Activated CD4-positive, CD25-positive, alpha-beta regulatory T cell (primary cell): ENCODE measurements at regions not wholly inside any gene's neighbourhood (a gene's known extent, or its start where the extent isn't known, plus 50 kb on each side); places are given as distances from the start of the nearest gene placed in this dataset.
A peak's percentile ranks its signal among the peaks of the same experiment; 100 is the strongest.
"Not testable (repeated sequence)": the region's sequence is repeated elsewhere in the genome, so short reads cannot be mapped to it uniquely, and the experiment has no call there.

ENCODE experiments used
- DNase-seq, 4 experiments: peaks; one replicate each; lab custom pipeline; 2025; lab: John Stamatoyannopoulos, UW

- no peak for DNase-seq
Measured at GRCh38 chrX:26597981-26598380, 382.0 kb downstream of the MAGEB5 start.

DNA sequence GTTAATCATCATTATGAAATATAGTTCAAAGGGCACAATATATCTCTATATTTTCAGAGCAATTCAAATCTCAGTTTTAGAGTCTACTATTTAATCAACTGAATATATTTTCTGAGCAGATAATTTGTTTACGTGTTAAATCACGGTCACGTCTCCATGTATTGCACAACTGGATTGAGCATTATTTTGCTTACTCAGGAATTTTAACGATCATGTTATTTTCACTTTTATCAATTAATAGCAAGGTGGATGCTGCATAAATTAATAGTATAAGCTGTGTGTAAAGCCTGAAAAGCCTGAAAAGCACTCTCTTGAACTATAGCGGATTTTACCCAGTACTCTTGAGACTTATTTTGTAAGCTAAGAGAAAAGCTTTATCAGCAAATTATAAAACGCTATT is 374.9 kb downstream of the MAGEB5 start:
- DNase-seq = no peak

DNA sequence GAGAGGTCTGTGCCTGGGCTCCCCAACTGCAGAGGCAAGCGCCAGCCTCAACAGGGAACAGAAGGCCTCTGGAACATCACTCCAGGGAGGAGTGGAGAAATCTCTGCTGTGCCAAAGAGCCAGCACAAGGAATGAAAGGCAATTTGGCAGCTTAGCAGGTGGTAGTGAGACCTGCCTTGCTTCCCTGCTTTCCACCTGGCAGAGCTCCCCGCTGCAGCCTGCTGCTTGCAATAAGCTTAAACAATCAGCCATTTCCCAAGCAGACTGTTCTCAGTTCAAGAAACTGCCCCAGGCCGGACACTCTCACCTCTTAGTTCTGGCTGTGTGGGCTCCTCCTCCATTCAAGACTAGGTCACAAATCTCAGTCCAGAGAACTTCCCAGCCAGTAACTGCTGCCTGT is 370.6 kb downstream of the MAGEB5 start:
- no peak for DNase-seq

GRCh38 chrX:26581091-26581490 is 365.1 kb downstream of the MAGEB5 start:
- no peak for DNase-seq

DNA sequence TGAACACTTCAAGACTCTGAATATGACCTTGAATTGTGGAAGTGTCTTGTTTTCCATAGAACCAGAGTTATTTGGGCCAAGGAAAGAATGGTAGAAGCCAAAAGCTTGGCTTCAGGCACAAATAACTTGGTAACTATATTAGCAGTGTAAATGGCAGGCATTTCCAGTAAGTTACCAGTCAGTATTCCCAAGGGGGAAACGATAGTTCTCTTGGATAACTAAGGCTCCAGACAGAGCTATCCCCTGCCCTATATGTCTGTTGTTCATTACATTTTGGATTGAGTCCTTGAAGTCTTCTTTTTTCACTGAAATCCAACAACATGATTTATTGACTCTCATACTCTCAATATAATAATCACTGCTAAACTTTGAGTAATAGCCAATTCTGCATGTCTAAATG is 364.1 kb downstream of the MAGEB5 start:
- no peak for DNase-seq

DNA sequence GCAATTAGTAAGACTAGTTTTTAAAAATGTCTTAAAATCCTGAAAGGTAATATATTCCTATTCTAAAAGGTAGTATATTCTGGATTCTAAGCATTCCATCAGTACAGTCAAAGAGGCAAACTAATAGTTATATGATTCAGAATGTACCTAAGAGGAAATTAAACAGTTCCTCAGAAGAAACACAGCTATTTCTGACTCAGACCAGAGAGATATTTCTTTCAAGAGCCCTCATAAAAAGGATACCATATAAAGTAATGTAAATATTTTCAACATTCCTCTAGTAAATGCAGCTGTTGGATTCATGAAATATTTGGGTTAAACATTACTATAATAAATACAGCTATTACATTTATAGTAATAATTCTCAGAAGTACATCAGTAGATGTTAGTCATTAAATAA is 358.3 kb downstream of the MAGEB5 start:
- DNase-seq = no peak

- DNase-seq = no peak
Measured at GRCh38 chrX:26562156-26562555, 346.2 kb downstream of the MAGEB5 start.

DNA sequence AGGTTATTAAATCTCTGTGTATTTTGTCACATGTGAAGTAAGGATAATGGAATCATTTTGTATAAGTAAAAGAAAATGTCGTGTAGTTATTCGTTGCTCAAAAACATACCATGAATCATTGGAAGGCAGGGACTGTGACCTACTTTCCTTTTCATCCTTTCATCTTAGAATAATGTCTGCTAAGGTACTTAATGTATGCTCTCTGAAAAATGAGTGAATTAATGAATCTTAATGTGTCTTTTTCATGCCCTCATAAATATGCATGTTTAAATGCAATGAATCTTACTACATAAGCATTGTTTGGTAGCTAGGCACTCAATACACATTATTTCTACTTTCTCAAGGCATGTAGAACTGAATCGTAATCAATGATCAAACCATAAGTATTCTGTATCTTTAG is 343.9 kb downstream of the MAGEB5 start:
- no peak for DNase-seq

- peak in 1 of 4 experiments; percentile 0 for DNase-seq
Measured at GRCh38 chrX:26558719-26559386, 342.9 kb downstream of the MAGEB5 start.

- DNase-seq = no peak
Measured at GRCh38 chrX:26557691-26558321, 341.8 kb downstream of the MAGEB5 start.

GRCh38 chrX:26525768-26526167 is 309.8 kb downstream of the MAGEB5 start:
- not testable (repeated sequence) for DNase-seq

DNA sequence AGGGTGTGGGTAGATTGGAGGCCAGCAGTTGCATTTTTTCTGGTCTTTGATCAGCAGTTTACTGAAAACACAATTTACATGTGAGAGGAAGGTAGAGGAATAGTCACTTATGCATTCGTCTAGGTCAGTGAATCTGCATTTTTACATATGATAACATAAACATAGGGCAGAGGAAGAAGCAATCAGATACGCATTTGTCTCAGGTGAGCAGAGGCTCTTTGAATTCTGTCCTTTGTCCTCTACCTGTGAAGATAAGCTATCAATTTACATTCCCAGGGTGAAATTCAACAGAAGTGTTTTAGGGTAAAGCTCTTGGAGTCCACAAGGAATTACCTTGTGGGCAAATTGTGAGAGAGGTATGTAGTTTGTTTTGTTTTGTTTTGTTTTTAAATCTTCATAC is 306.5 kb downstream of the MAGEB5 start:
- DNase-seq = no peak

DNA sequence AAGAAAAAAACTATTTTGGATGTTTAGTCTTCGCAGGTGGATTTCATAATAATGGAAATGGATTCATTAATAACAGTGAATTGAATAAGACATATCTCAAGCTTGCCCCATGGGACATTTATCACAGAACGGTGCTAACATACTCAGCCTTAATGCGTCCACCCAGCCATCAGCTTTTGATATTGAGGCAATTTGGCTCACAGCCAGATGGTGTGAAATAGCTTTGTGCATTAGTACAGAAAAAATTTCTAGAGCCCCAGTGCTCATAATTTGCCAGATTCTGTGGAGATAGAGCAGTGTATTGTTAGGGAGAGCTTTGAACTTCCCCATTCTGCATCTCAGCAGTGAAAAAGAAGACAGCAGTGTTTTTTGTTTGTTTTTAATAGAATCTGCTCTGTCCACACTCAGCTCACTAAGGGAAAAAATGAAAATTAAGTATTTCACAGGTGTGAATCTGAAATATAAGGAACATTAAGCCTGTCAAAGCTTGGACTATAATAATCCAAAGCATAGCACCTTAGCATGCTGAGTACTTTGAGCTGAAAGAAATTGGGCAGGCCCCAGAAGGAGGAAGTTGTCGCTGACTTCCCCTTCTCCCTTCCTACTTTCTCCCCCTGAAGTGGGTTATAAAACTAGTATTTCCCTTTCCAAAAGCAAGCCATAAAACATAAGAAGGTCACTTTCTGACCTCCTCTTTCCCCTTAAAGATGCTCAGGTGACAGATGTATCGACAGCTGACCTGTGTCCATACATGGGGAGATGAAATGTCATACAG is 295.8 kb downstream of the MAGEB5 start:
- DNase-seq = no peak

GRCh38 chrX:26470941-26471340 is 255.0 kb downstream of the MAGEB5 start:
- no peak for DNase-seq

- DNase-seq = no peak
Measured at GRCh38 chrX:26466387-26466786, 250.4 kb downstream of the MAGEB5 start.

- no peak for DNase-seq
Measured at GRCh38 chrX:26445288-26445687, 229.3 kb downstream of the MAGEB5 start.

DNA sequence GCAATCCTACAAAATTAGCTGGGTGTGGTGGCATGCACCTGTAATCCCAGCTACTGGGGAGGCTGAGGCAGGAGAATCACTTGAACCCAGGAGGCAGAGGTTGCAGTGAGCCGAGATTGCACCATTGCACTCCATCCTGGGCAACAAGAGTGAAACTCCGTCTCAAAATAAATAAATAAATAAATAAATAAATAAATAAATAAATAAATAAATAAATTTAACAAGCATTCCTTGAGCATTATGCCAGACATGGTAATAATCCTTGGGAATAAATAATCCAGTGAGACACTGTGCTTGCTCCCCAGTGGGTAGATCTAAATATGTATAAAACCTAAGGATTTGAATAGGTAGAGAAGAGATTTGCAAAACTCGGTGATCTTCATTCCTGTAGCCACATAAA is 228.4 kb downstream of the MAGEB5 start:
- DNase-seq = not testable (repeated sequence)

GRCh38 chrX:26442340-26442739 is 226.4 kb downstream of the MAGEB5 start:
- DNase-seq = no peak

- no peak for DNase-seq
Measured at GRCh38 chrX:26414534-26414933, 198.6 kb downstream of the MAGEB5 start.

GRCh38 chrX:26411045-26411444 is 195.1 kb downstream of the MAGEB5 start:
- DNase-seq = no peak

DNA sequence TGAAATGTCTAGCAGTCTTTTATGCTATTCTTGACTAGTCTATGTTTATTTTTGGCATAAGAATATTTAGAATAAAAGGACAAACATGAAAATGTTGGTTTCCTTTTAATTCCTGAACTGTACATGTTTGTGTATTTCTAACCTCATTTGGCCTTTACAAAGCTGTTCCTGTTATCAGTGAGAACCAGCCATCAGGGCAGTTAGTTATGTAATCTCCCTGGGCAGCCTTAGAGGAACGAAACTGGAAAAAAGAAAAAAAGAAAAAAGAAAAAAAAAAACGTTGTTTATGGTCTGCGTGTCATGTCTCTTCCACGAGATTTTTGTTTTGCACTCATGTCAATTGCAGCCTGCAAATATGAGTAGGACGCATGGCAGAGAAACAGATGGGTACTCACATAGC is 193.7 kb downstream of the MAGEB5 start:
- DNase-seq = no peak

GRCh38 chrX:26387906-26388305 is 171.9 kb downstream of the MAGEB5 start:
- no peak for DNase-seq

DNA sequence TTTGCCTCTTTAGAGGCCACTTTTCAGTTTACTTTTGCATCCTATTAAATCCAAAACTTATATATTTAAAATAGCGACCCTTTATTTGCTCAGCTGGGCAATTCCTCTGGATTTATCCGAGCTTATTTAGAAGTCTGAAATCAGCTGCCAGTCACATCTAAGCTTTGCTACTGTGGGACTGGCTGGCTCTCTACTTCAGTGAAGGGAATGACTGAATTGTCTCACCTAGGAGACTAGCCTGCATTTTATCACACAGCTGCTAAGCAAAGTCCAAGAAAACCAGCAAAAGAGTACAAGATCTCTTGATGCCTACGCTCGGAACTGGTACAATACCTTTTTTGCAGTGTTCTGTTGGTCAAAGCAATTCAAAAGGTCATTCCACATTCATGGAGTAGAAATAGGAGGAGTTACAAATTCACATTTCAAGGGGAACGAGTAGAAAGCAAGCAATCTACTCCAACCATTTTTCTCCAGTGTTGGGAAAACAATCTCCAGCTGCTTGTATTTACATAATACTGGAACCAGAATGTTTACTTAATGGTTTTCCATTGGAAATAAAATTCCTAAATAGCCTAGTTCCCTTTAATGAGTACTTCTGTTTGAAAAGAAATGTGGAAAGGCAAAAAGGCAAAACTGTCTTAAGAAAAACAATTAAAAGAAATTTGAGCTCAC is 160.2 kb downstream of the MAGEB5 start:
- no peak for DNase-seq
